GM19463 (cell line): ENCODE measurements at regions not wholly inside any gene's neighbourhood (a gene's known extent, or its start where the extent isn't known, plus 50 kb on each side); places are given as distances from the start of the nearest gene placed in this dataset.
"Not testable (repeated sequence)": the region's sequence is repeated elsewhere in the genome, so short reads cannot be mapped to it uniquely, and the experiment has no call there.

Experiments used
- ATAC-seq: cut with Tn5 transposase; IDR thresholded peaks from one replicate; pipeline ENCODE4 v1.9.1; 2021; ENCODE audit warnings: mild to moderate bottlenecking, moderate library complexity; ENCODE audit not compliant: unreplicated experiment

DNA sequence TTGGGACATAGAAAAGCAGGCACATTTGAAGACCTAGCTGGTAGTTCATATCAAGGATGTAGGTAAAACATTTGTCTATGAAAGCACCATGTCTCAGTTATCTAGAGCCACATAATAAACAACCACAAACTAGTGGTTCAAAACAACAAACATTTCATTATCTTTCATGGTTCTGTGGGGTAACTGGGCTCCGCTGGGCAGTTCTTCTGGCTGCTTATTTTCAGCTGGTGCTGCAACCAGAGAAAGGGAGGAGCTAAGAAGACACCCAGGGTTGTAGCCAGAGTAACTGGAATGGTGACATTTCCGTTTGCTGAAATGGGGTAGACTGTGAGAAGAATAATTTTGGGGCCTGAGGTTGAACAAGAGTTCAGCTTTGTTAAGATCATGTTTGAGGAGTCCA, 145.7 kb upstream of the SULF2 start:
- no peak for ATAC-seq

DNA sequence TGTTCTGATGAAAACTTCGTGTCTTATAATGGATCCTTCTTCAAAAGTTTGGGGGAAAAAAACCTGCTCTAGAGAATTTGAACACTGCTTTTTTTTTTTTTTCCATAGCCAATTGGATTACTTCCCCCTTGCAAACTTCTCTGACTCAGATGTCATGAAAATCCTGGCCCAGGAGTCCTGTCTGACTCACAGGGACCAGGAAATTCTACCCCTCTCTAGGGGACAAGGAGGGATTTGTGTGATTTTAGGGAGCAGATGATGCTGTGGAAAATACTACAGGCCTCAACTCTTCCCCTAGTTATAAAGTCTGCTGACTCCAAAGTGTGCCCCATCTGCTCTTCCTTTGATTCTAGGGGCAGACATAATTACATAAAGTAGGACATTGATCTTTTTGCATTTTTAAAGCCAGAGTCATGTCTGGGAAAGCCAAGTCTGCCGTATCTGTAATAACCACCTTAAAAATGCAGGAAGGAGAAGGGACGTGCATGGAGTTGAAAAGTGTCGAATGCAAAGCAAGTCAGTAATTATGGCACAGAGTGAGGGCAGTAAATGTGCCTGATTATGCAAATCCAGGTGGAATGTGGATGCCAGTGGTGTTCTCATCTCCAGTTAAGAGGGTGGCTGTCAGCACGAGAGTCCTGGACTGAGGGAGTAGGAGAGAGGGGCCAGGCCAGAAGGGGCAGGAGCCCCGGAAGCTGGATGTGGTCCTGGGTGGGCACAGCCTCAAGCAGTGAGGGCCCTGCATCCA, 144.3 kb upstream of the SULF2 start:
- ATAC-seq, result no peak

DNA sequence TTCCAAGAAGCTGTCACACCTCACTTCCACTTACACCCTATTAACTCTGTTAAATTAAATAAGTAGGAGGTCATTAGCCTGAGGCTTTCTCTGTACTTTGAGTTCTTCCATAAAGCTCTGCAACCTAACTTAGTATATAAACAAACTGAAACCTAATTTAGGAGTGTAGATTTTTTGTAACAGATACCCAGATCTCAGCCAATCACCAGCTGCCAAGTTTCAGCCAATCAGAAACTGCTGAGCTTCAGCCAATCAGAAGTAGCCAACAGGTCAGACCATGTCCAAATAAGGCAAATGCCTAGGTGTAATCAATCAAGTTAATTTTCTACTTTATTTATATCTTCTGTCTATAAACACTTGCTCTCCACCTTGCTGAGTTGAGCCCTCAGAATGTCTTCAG, 142.7 kb upstream of the SULF2 start:
- no peak for ATAC-seq

DNA sequence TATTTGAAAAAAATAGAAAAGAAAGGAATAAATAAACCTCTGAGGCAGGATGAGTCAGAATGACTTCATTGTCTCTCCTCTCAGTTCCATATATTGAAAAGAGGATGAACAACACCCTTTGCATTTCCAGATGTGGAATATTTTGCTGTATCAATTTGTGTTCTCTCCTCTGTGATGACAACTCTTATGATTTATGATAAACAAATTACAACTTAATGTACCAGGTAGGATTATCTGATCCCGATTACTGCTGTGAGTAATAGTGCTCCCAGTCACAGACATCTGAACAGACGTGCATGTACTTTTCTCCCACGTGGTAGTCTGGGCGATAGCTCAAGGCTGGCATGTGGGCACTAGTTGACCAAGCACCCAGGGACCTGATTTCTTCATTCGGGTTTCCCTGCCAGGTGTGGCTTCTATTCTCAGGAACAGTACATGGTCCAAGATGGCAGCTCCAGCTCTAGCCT, 142.1 kb upstream of the SULF2 start:
- no peak for ATAC-seq

DNA sequence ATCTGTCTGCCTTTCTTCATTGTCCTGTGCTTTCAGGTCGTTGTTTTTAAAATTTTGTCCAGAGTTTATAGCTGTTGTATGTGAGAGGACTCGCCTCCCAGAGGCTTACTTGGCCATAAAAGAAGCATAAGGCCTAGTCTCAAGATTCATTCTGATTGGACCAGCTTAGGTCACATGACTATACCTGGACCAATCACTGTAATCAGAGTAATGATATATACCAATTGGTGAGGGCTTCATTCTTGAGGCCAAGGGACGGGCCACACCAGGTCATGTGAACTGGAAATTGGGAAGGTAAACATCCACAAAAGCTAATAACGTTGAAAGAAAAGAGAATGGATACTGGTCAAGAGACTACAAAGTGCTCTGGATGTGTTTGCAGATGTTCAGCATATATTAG, 141.4 kb upstream of the SULF2 start:
- no peak for ATAC-seq

DNA sequence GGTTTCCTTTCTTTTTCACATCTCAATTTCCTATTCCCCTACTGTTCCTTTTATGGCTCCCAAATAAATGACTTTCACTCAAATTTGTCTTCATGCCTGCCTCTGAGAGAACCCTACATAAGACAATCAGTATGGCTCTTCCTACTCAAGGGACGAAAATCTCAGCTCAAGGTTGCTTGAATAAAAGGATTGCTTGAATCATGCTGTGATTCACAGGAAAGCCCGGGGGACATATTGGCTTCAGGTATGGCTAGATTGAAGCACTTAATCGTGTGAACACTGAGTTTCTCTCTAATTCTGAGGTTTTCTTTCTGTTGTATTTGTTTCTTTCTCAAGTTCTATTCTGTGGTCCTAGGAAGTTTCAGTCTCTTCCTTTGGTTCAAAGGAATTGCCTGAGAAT, 140.3 kb upstream of the SULF2 start:
- ATAC-seq, result no peak

DNA sequence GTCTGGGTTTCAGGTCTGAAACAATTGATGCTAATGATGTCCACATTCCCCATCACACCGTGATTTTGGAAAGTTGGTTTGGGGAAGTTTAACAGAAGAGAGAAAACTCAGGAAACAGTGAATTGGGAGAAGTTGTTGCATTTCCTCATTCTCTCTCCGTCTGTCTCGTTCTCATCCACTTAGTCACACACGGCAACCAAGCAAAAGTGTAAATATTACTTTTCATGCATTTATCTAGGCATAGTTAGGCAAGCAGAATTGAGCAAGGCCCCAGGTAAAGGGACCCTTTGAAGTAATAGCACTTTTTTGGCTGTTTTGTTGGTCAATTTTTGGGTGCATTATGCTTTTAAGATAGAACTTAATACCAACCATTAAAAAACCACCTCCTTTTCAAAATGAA, 137.0 kb upstream of the SULF2 start:
- no peak for ATAC-seq

DNA sequence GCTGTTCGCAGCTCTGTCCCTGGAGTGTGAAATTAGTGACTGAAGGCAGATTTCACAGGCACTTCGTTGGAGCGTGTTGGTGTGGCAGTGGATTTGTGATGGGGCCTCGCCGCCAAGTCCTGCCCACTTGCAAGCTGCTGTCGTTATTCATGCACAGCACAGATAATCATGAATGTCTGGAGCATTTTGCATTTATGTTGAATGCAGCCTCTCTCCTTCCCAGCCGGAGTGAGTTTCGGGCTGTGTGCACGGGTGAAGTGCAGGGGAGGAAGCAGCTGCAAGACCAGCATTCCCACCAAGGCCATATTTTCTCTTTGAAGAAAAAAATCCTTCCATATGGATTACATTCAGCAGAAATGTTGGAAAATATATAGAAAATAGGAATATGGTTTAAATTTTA, 136.5 kb upstream of the SULF2 start:
- ATAC-seq, result not testable (repeated sequence)

DNA sequence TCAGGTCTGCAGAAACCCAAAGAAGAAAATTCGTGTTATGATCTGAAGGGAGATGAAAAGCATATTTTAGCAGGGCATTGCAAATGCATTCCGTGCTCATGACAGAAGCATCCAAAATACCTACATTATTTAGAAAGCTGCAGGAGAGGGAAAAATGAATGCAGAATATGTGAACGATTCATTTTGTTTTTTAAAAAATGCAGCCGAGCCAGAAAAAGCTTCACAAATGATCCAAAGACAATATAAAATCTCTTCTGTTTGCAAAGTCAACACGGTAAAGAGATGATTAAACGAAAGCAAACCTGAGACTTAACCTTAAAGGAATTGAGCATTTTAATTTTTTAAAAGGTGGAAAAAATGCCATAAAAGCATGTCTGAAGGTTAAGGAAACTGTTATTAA, 136.1 kb upstream of the SULF2 start:
- no peak for ATAC-seq

DNA sequence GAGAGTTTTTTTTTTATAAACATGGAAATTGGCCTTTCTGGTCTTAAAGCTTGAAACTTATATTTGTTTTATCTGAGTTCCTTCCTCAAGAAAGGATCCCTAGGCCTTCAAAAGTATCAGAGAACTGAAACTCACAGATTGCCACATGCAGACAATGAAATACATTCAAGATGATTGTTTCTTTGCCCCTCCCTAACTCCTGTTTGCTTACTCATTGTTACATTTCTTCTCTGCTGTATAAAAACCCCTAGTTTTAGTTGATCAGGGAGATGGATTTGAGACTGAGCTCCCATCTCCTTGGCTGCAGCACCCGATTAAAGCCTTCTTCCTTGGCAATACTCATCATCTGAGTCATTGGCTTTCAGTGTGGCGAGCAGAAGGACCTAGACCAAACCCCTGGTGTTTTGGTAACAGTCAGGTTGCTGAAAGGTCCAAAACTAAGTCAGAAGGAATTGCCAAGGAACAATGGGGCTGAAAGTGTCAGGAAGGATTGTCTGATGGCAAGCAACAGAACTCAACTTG, 132.3 kb upstream of the SULF2 start:
- no peak for ATAC-seq

DNA sequence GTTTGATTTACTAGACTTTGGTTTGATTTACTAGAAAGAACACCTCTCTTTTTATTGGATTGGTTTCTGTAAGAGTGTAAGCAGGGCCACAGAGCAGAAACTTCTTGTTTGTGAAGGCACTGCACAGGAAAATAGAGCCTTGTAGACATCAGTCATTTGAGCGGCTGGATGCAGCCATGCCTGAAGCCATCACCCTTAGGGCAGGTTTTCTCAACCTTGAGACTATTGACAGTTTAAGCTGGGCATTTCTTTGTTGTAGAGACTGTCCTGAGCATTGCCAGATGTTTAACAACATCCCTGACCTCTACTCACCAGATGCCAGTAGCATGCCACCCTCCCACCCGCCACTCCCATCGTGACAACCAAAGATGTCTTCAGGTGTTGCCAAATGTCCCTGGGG, 130.2 kb upstream of the SULF2 start:
- no peak for ATAC-seq

DNA sequence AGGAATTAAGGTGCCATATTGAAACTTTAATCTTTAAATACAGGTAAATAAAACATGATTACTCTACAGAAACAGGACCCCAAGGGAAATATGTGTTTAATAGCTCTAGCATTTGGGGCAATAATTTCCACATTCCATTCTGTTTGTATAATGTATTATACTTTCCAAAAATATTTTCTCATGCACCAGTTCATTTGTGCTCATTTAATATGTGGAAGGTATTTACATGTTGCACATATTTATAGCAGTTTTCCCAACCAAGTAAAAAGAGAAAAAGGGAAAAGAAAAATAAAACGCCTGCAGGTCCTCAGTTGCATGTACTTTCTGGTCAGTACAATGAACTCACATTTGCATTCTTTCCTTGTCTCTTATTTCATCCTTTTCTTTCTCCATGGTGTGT, 129.5 kb upstream of the SULF2 start:
- ATAC-seq, result no peak

DNA sequence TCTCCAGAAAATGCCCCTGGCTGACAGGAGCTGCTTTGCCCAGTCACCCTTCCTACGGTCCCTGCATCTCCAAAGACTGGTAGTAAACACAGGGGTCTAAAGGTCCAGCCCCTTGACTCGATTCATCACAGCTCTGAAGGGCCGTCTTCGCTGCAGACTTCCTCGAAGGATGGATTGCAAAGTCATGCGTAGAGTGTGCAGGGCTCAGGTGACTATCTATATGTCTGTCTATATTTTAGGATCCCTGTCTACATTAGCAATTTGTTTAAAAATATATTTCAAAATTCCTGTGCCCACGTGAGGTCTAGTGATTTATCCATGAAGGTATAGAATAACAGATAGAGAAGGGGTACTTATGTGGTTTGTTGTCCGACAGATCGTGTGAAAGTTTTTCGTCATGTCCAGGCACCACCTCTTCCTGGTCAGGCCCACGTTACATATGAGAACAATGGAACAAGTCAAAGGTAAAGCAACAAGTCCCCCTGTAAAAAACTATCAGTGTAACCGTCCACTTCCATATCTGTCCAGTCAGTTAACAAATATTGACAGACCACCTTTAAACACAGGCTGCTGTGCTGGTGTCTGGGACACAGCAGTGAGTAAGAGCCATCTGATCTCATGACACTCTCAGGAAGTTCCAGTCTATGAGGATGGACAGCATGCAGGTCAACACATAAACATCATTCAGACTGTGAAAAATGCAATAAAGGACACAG, 127.7 kb upstream of the SULF2 start:
- not testable (repeated sequence) for ATAC-seq

DNA sequence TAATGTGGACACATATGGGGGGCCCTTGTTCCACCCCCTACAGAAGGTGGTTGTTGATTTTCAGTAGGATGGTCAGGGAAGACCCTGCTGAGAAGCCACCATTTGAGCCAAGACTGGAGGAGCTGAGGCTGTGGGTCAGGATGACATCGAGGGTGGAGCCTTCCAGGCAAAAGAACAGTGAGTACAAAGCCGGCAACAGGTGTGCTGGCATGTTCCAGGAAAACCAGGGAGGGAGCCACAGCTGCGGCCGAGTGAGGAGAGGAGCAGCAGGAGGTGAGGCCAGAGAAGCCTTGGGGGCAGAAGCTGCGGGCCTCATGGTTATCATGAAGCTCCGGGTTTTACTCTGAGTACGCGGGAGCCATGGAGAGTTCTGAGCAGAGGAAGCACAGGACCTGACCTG, 126.9 kb upstream of the SULF2 start:
- not testable (repeated sequence) for ATAC-seq

DNA sequence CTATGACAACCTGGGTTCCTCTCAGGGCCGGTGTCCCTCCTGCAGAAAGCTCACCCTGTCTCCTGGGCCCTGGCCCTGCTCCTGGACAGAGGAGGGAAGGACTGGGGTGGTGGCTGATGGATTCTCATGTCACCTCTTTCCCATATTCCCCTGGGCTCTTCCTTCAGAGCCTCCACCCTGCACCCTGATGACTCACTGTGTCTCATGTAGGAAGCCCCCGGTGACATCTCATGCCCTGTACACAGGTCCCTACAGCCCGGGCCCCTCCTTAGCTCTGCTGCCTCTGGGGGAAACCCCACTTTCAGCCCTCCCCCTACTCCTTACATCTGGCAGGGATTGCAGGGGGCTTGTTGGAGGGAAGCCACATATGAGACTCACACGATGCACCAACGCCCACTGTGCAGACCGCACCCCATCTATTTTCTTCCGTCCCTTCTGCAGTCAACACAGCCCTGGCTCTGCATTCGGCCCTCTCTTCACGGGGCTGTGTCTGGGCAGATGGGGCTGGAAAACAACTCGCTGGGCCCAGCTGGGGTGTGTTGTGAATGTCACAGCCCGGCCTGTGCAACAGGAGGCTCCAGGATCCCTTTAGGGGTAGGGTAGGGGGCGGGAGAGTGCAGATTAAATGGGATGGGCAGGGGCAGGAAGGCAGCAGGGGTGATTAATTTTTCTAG, 124.6 kb upstream of the SULF2 start:
- ATAC-seq, result not testable (repeated sequence)

DNA sequence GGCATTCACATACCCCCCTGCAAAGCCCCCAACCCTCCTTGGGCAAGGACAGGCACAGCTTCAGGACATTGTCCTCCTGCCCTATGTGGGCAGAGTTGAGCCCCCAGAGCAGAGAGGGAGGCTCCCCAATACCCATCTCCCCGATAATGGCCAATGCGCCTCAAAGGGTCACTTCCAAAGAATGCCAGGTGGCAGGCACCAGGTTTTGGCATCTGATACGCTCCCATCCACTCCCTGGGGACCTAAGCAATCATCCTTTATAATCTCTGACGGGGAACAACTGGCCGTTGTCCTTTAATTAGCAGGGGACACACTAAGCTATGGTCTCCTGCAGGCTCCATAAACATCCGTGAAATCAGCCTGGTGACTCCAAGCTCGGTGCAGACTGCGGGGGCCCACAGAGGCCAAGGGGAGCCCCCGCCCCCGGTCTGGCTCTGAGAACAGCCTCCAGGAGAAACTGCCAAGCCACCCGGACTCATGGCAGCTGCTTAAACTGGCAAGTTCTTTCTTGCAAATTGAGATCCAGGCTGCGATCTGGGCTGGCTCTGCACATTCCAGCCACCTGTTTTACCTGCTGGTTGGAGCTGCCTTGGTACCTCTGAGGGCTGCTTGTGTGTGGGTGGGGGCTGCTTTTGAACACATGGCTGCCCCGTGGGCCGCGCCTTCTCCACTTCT, 123.2 kb upstream of the SULF2 start:
- not testable (repeated sequence) for ATAC-seq

DNA sequence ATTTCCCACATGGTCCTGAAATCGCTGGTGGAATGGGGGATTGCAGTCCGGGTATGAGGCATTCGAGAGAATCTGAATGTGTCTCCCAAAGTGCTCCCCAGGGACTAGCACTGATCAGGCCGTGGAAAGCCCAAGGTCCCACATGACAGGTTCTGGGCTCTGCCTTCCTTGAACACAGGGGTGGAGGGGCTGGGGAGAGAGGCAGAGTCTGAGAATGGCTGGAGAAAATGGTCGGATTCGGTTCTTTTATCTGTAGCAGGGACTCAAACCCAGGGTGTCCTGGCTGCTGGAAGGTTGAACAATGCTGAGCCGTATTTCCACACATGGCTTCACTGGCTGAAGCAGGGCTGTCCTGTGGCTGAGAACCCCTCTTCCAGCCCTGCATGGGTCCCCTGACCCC, 122.7 kb upstream of the SULF2 start:
- not testable (repeated sequence) for ATAC-seq

DNA sequence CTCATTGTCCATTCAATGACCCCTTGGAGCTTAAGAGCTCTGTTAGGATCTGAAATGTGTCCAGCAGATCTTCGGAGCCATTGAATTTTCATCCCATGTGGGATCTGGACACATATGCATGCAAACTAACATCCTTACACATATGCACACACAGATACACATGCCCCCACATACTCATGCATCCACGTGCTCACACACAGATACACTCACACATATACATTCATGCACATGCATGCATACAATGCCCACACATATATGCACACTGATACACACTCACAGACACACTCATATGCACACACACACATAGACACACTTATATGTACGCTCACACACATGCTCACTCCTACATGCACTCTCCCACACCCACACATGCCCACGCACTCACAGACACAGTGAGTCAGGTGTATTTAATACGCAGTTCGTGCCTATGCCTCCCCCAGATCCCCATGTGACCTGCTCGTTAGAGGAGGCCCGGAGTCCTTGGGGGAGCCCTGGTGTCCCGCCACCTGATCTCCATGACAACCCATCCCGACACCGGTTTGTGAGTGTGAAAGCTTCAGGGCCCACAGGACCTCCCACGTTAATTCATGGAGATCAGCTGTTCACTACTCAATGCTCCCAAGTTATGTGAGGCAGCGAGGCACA, 121.9 kb upstream of the SULF2 start:
- ATAC-seq, result no peak

DNA sequence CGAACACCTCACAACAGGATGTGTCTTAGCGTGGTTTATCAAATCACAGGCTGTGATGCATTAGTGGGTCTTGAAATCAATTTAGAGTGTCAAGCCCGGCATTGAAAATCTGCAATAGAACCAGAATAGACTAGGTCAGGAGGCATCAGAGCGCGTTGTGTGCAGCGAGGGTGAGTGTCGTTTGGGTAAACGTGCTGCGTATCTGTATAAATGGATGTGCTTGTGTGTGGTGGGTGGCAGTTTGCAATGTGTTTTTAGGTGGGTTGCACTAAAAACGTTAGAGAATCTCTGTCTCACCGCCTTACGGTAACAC, 121.0 kb upstream of the SULF2 start:
- no peak for ATAC-seq

DNA sequence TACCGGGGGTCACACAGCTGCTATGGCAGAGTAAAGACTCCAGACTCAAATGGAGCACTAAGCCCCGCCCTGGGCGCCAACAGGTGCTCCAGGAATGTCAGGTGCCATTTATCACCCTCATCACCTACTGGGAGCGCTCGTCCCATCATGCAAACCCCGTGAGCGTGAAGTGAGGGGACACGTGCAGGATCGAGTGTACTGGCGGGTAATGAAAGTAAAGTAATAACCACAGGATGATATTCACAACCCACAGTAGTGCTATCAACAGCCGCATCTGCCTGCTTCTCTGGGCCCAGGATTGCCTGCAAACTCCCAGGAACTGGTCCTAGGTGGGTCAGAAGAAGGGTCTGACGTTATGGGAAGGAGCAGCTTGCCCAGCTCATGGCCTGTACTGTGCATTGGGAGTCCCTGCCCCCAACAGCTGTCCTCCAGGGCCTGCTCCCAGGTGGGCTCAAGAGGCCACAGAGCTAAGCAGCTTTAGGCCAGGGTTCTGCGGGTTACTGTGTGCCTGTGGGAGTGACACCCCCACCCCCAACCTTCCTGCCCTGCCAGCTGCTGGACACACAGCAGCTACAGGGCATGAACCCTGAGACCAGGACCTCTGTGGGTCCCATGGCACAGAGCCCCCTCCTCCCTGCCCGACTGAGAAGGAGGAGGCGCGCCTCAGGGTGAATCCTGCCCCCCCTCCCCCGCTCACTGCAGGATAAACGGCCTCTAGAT, 120.5 kb upstream of the SULF2 start:
- ATAC-seq, result no peak
